HEK293 (cell line): ENCODE measurements at regions not wholly inside any gene's neighbourhood (a gene's known extent, or its start where the extent isn't known, plus 50 kb on each side); places are given as distances from the start of the nearest gene placed in this dataset.
A peak's percentile ranks its signal among the peaks of the same experiment; 100 is the strongest.

Source experiments
- CTCF ChIA-PET: fragments of 350-600 bp; formaldehyde crosslinking; extraction: SDS; loops from one replicate; lab custom pipeline; 2021; ENCODE audit warnings: antibody characterized with exemption; lab: Yijun Ruan, JAX
- POLR2A ChIA-PET: fragments of 300-600 bp; formaldehyde crosslinking; extraction: SDS; loops from one replicate; lab custom pipeline; 2020; ENCODE audit warnings: antibody characterized with exemption, inconsistent platforms; lab: Yijun Ruan, JAX
- H3K27ac ChIP-seq: fragments of 200-500 bp; sonication (Bioruptor generic); 2 replicates; pipeline ENCODE4 v1.5.1; 2014; ENCODE audit warnings: low read depth, low read length, control low read depth, inconsistent platforms; ENCODE audit errors: extremely low read depth
- H3K36me3 ChIP-seq, 2 experiments: fragments of 200-500 bp in 1 of 2; sonication (Bioruptor generic) in 1 of 2; 1 replicate in 1 of 2; 2 replicates in 1 of 2; pipeline ENCODE4 v1.5.1; 2014 to 2017; ENCODE audit warnings: inconsistent platforms in 2 of 2, low read length in 2 of 2; ENCODE audit not compliant: control insufficient read depth in 2 of 2, insufficient read depth in 1 of 2
- H3K4me1 ChIP-seq: fragments of 200-500 bp; sonication (Bioruptor generic); 2 replicates; pipeline ENCODE4 v1.5.1; 2014; ENCODE audit warnings: mild to moderate bottlenecking, low read length, inconsistent platforms; ENCODE audit not compliant: control insufficient read depth, insufficient read depth
- H3K4me3 ChIP-seq: 2 replicates; pipeline ENCODE4 v1.5.1; 2011; ENCODE audit warnings: low read depth, mild to moderate bottlenecking, control low read depth, low read length, moderate library complexity
- H3K9me3 ChIP-seq: fragments of 200-500 bp; sonication (Bioruptor generic); 2 replicates; pipeline ENCODE4 v1.5.1; 2014; ENCODE audit warnings: low read depth, low read length, inconsistent platforms; ENCODE audit not compliant: control insufficient read depth, insufficient read depth
- IKZF3 ChIP-seq: fragments of 450-650 bp; IDR thresholded peaks from 2 replicates; pipeline ENCODE4 v1.5.0; 2018; ENCODE audit warnings: missing biosample characterization, mild to moderate bottlenecking, missing genetic modification characterization, moderate library complexity
- KLF1 ChIP-seq: fragments of 450-650 bp; formaldehyde crosslinking; IDR thresholded peaks from 2 replicates; pipeline ENCODE4 v1.5.1; 2016; ENCODE audit warnings: missing biosample characterization, missing genetic modification characterization
- MYNN ChIP-seq: fragments of 450-650 bp; formaldehyde crosslinking; IDR thresholded peaks from 2 replicates; pipeline ENCODE4 v1.5.1; 2016; ENCODE audit warnings: missing biosample characterization, missing genetic modification characterization, borderline replicate concordance
- OSR2 ChIP-seq: fragments of 450-650 bp; formaldehyde crosslinking; IDR thresholded peaks from 2 replicates; pipeline ENCODE4 v1.5.1; 2016; ENCODE audit warnings: missing biosample characterization, missing genetic modification characterization
- PRDM2 ChIP-seq: fragments of 450-650 bp; formaldehyde crosslinking; IDR thresholded peaks from 2 replicates; pipeline ENCODE4 v1.5.1; 2016; ENCODE audit warnings: missing biosample characterization, missing genetic modification characterization, borderline replicate concordance
- PRDM4 ChIP-seq: fragments of 450-650 bp; formaldehyde crosslinking; IDR thresholded peaks from 2 replicates; pipeline ENCODE4 v1.5.1; 2017; ENCODE audit warnings: missing biosample characterization, missing genetic modification characterization
- TCF7L2 ChIP-seq: IDR thresholded peaks from 2 replicates; pipeline ENCODE4 v1.6.1; 2011; ENCODE audit warnings: low read depth, mild to moderate bottlenecking, inconsistent platforms, low read length, moderate library complexity, borderline replicate concordance
- YY2 ChIP-seq: fragments of 450-650 bp; formaldehyde crosslinking; IDR thresholded peaks from 2 replicates; pipeline ENCODE4 v1.5.1; 2016; ENCODE audit warnings: missing biosample characterization, missing genetic modification characterization
- ZNF239 ChIP-seq: fragments of 450-650 bp; formaldehyde crosslinking; IDR thresholded peaks from 2 replicates; pipeline ENCODE4 v1.5.1; 2016; ENCODE audit warnings: missing biosample characterization, missing genetic modification characterization
- ZNF366 ChIP-seq: fragments of 450-650 bp; formaldehyde crosslinking; conservative IDR thresholded peaks from 2 replicates; pipeline ENCODE4 v1.5.1; 2016; ENCODE audit warnings: missing biosample characterization, missing genetic modification characterization
- ZNF391 ChIP-seq: fragments of 450-650 bp; formaldehyde crosslinking; IDR thresholded peaks from 2 replicates; pipeline ENCODE4 v1.5.1; 2016; ENCODE audit warnings: low read depth, missing biosample characterization, missing genetic modification characterization, borderline replicate concordance
- ZNF398 ChIP-seq: fragments of 450-650 bp; formaldehyde crosslinking; IDR thresholded peaks from 2 replicates; pipeline ENCODE4 v1.5.1; 2017; ENCODE audit warnings: missing biosample characterization, missing genetic modification characterization
- ZNF521 ChIP-seq: fragments of 450-650 bp; formaldehyde crosslinking; IDR thresholded peaks from 2 replicates; pipeline ENCODE4 v1.5.1; 2017; ENCODE audit warnings: missing biosample characterization, mild to moderate bottlenecking, missing genetic modification characterization
- ZNF530 ChIP-seq: fragments of 450-650 bp; formaldehyde crosslinking; IDR thresholded peaks from 2 replicates; pipeline ENCODE4 v1.5.1; 2016; ENCODE audit warnings: low read depth, missing biosample characterization, missing genetic modification characterization
- ZNF610 ChIP-seq: fragments of 450-650 bp; formaldehyde crosslinking; IDR thresholded peaks from 2 replicates; pipeline ENCODE4 v1.5.1; 2016; ENCODE audit warnings: missing biosample characterization, missing genetic modification characterization, borderline replicate concordance
- ZNF76 ChIP-seq: fragments of 450-650 bp; formaldehyde crosslinking; IDR thresholded peaks from 2 replicates; pipeline ENCODE4; 2016; ENCODE audit warnings: low read depth, missing biosample characterization, missing genetic modification characterization, borderline replicate concordance
- ZNF785 ChIP-seq: fragments of 450-650 bp; formaldehyde crosslinking; IDR thresholded peaks from 2 replicates; pipeline ENCODE4 v1.5.1; 2016; ENCODE audit warnings: missing biosample characterization, missing genetic modification characterization
- ZNF830 ChIP-seq: fragments of 450-650 bp; IDR thresholded peaks from 2 replicates; pipeline ENCODE4 v1.5.0; 2018; ENCODE audit warnings: missing biosample characterization, missing genetic modification characterization, low read depth, mild to moderate bottlenecking, moderate library complexity
- ZNF837 ChIP-seq: fragments of 450-650 bp; formaldehyde crosslinking; IDR thresholded peaks from 2 replicates; pipeline ENCODE4 v1.5.1; 2016; ENCODE audit warnings: missing biosample characterization, missing genetic modification characterization

GRCh38 chr18:39909706-39910105, 2045.3 kb upstream of the PIK3C3 start (continued):
- TF ChIP-seq PRDM4 (tag by site-specific recombination) = no peak

- Histone ChIP-seq H3K9me3 (no peaks in the 10 kb centered on the region), H3K4me1 (no peaks in the 10 kb centered on the region), H3K27ac (no peak overlapping the region)
- POLR2A ChIA-PET = no interaction called here
- TF ChIP-seq ZNF610 = no peak
- TF ChIP-seq ZNF530 (tag by site-specific recombination) = no peak
- TF ChIP-seq, all 188 proteins: peak for 0
- Histone ChIP-seq H3K4me3 (no peak overlapping the region), H3K36me3 (no peaks in the 10 kb centered on the region)
- CTCF ChIA-PET = no interaction called here
Measured at GRCh38 chr18:39886136-39886535, 2068.9 kb upstream of the PIK3C3 start.

GRCh38 chr18:39872651-39873050, 2082.4 kb upstream of the PIK3C3 start:
- POLR2A ChIA-PET = no interaction called here
- no peak for TF ChIP-seq ZNF391 (tag by site-specific recombination)
- TF ChIP-seq KLF1 = no peak
- TF ChIP-seq TCF7L2 = peak; percentile 39; the same call in 1 of the 2 replicates
- TF ChIP-seq ZNF785 = no peak
- TF ChIP-seq ZNF239 (tag by site-specific recombination) = no peak
- no peak for TF ChIP-seq YY2 (tag by site-specific recombination)
- TF ChIP-seq, all 188 proteins: peak for 1
- Histone ChIP-seq H3K27ac (no peak overlapping the region), H3K36me3 (no peaks in the 10 kb centered on the region), H3K4me3 (no peak overlapping the region), H3K9me3 (no peaks in the 10 kb centered on the region), H3K4me1 (no peaks in the 10 kb centered on the region)
- CTCF ChIA-PET = no interaction called here

- ChIA-PET POLR2A (no interaction called here), CTCF (interaction anchor here (0.5 kb wide), 1 partner anchor 396 kb away, joined by 3 read pairs; no protein-coding TSS in a partner anchor)
- H3K4me1 ChIP-seq = no peaks in the 10 kb centered on the region
- no peak overlapping the region for H3K4me3 ChIP-seq
- H3K36me3 ChIP-seq = no peaks in the 10 kb centered on the region
- no peak for TF ChIP-seq ZNF76 (tag by site-specific recombination)
- no peak for TF ChIP-seq TCF7L2
- no peak for TF ChIP-seq PRDM2
- TF ChIP-seq MYNN (tag by site-specific recombination) = no peak
- no peak for TF ChIP-seq ZNF398 (tag by site-specific recombination)
- TF ChIP-seq ZNF366 (tag by site-specific recombination) = no peak
- TF ChIP-seq IKZF3 (tag by site-specific recombination) = no peak
- no peak for TF ChIP-seq ZNF830
- no peak for TF ChIP-seq OSR2 (tag by site-specific recombination)
- TF ChIP-seq ZNF521 (tag by site-specific recombination) = no peak
- no peak for TF ChIP-seq ZNF837
- TF ChIP-seq, all 188 proteins: peak for 0
- H3K9me3 ChIP-seq = no peaks in the 10 kb centered on the region
- no peak overlapping the region for H3K27ac ChIP-seq
Measured at GRCh38 chr18:39871961-39872360, 2083.1 kb upstream of the PIK3C3 start.
